OCI-LY7 (cell line): ENCODE measurements at regions not wholly inside any gene's neighbourhood (a gene's known extent, or its start where the extent isn't known, plus 50 kb on each side); places are given as distances from the start of the nearest gene placed in this dataset.

Experiments
- CTCF ChIP-seq: fragments of 200-600 bp; sonication (generic); conservative IDR thresholded peaks from 2 replicates; pipeline ENCODE4 v1.5.1; 2014; ENCODE audit warnings: mild to moderate bottlenecking, antibody characterized with exemption, low read length, moderate library complexity, mixed read lengths
- EZH2phosphoT487 ChIP-seq: fragments of 200-600 bp; sonication (generic); IDR thresholded peaks from 2 replicates; pipeline ENCODE4 v1.6.1; 2018; ENCODE audit warnings: low read depth, borderline replicate concordance, mild to moderate bottlenecking, mixed run types, antibody characterized with exemption, low read length, moderate library complexity, mixed read lengths

DNA sequence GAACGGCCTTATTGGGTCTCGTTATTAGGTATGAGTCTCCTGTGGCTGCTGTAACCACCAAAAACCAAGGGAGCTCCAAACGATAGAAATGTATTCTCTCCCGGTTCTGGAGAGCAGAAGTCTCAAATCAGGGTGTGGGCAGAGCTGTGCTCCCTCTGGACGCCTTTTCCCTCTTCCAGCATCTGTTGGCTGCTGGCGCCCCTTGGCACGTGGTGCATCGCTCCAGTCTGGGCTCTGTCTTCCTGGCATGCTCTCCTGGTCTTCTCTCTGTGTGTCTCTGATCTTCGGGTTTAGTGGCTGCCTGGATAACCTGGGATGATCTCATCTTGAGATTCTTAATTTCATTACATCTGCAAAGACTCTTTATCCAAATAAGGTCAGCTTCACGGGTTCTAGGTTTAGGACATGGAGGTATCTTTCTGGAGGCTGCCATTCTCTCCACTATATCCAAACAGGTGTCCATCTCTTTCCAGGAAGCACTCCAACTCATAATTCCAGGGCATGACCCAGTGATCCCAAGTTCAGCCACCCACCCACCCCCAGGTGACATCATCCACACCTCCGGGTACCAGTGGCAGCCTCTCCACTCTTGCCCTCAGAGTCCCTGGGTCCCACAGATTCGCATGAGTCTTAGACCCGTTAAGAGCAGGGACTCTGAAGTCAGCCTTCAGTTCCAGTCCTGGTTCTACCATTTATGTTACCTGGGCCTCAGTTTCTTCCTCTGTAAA, 145.5 kb upstream of the FOXF1 start:
- TF ChIP-seq CTCF, result no peak
- TF ChIP-seq EZH2phosphoT487, result no peak
